Stimulated activated CD8-positive, alpha-beta memory T cell treated with anti-CD3 and anti-CD28 coated beads, Interleukin-15, amount 100 ng/mL, for 48 hours (primary cell): ENCODE measurements at regions not wholly inside any gene's neighbourhood (a gene's known extent, or its start where the extent isn't known, plus 50 kb on each side); places are given as distances from the start of the nearest gene placed in this dataset.

Experiments used
- DNase-seq, 2 donors: peaks; one replicate each; pipeline ENCODE4 v3.0.0-alpha.2; 2020; ENCODE audit warnings: low read depth in 2 of 2

DNA sequence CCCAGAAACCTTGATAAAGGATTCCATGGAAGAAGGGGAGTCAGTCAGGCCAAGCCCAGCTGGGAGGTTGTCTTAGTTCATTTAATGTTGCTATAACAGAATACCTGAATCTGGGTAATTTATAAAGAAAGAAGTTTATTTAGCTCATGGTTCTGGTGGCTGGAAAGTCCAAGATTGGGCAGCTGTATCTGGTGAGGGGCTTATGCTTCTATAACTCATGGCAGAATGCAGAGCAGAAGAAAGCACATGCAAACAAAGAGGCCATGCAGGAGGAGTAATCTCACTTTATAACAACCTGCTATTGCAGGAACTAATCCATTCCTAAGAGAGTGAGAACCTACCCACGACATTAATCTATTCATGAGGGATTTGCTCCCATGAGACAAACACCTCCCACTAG is 54.2 kb upstream of the ANKRD1 start:
- no peak for DNase-seq

DNA sequence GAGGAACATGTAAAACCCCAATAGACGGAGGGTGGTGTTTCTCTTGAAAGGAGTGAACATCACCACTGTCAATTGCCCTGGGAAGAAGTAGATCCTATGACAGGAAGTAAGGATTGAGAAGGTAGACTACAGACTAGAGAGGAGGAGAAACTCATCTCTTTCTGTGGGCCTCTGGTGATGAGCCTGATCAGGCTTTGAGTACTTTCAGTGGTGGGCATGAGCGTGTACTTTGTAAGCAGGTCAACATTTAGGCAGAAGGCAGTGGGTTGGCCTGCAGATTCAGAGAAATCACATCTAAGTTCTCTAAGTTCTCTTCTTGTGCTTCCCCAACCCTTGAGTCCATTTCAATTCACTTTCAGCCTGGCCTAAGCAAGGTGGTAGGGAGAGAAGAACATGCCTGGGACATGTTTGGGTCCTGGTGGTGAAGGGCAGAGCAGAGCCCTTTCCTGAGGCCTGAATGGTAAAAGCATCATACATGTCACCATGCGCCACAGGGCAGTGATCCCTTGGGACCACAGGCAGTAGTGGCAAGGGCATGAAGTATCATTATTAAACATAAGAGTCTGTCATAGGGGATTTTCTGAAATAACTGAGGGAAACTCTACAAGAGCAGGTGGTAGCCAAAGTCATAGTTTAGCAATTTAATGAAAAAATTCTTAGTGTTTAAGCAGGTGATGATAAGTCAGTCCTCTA is 56.4 kb upstream of the ANKRD1 start:
- no peak for DNase-seq

DNA sequence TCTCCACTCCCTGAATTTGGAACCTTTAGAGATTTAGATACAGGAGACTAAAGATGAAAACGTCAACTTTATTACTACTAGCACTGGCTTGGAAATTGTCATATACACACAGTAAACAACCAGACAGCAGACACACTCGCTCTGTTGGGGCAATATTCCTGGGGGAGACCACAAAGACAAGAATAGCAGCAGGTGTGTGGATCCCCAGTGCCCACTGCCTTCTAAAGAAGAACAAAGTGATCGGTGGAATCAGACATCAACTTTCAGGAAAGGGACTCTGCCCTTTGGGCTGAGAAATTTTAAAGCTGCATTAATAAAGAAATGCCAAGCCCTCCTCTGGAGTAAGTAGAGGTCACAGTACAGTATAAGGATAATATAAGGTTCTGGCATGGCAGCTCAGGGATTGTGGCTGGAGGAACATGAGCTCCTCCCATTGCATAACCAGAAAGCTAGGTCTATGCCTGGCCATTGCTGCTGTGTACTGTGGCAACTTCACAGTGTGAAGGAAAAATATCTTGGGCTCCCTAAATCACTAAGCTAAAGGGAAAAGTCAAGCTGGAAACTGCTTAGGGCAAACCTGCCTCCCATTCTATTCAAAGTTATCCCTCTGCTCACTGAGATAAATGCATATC is 57.1 kb upstream of the ANKRD1 start:
- DNase-seq = no peak

DNA sequence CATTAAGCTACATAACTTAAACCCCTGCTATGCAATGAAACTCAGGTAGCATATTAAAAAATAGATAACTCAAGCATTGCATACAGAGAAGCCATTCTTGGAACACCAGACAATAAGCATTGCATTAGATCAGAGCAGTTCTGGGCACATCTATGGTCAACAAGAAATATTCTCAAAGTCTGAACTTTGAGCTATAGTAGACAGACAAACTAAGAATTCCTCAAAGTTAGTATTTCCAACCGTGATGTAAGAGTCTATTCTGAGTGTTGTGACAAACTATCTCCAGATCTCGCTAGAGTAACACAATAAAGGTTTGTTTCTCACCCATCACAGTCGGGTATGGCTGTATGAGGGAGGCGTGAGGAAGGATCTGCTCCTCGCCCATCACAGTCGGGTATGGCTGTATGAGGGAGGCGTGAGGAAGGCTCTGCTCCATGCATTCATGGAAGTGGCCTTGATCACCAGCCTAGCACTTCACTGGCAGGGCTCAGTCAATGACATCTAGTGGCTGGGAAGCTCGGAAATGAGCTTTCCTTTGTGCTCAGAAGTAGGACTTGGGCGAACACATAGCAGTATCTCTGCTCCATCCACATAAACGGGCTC is 61.6 kb upstream of the ANKRD1 start:
- DNase-seq = no peak

DNA sequence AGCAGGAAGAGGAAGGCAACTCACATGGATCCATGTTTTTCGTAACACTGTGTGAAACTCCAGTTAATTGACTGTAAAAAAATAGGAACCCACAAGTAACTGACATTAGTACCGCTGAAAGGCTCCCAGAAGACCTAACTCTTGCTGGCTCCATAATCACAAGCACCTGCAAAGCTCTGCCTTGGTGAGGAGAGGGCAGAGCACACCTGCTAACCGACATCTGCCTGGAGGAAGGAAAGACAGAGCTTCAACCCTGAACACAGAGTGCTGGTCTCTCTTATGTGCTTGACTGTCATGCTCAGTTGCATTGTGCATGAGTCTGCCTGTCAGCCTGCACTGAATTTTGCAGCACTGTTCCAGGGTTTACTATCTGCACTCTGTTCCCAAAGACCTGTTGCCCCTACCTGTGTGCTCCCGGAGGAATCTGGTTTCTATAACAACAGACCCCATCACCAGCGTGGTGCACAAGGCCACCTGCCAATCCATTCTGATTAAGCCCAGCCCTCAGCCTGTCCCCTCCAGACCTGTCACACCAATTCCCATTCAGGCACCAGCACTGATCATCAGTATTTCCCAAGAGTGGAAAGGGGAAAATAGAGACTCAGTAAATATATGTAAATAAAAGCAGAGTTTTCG is 63.1 kb upstream of the ANKRD1 start:
- DNase-seq = no peak

DNA sequence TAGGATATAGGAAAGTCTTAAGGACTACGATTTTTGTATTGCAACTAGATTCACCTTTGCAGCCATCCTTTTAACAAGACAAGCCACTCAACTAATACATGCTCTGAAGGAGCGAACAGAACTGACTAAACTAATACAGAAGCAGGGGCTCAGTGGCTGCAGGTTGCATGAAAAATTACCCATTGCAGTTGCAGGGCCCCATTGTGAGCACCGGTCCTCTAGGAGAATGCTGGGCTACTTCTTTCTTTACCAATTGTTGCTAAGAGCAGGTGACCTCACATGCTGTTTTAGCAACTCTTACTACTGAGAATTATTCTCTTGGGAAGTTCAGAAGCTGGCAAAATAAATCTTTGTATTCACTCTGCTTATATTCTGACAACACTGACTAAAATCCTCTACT is 64.0 kb upstream of the ANKRD1 start:
- DNase-seq = no peak

DNA sequence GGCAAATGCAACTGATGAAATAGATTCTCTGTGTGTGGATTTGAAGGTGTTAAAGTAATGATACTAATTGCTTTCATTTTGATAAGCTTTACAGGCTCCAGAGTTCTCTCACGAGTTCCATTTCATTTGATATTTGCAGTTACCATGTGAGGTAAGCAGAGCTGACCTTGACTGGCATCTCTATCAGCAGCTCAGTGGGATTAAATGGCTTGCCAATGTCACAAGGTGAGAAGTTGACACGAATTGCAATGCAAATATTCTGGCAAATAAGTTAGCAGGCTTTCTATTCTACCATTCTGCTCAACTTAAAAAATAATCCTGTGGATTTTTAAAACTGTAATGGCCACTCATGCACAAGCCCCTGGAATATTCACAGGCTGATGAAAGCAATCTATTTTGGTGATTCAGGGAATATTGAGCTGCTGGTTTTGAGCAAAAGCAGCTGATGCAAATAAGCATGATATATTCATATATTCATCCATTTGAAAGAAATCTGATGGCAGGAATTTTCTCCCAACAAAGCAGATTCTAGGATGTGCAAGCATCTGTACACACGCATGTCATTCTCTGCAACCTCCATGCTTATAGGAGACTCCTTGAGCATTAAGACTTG is 64.5 kb upstream of the ANKRD1 start:
- DNase-seq = no peak

DNA sequence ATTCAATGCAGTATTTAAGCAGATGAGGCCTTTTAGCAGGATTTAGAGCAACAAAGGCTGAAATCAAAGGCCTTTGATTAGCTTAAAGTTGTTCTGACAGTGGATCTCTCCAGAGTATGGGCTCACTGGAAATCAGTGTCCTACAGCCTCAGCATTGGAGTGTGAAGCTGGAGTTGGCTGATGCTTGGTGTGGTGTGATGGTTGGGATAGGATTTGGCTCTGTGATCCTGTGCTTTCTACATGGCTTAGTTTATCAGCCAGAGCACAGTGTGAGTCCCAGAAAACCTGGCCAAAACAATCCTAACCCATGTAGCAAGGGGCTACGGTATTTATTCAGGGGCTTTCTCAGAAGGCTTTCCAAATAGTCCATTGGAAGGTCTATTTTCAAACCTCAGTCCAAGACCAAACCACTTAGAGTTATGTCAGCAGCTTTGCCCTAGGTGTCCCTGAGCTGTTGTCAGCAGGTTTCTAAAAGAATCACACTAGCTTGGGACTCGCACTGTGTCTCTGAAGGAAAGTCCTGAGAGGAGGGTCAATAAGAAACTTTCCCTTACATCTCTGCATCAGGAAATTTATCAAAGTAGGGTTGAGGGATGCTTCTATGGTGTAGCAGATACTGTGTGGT is 65.4 kb upstream of the ANKRD1 start:
- DNase-seq = no peak

DNA sequence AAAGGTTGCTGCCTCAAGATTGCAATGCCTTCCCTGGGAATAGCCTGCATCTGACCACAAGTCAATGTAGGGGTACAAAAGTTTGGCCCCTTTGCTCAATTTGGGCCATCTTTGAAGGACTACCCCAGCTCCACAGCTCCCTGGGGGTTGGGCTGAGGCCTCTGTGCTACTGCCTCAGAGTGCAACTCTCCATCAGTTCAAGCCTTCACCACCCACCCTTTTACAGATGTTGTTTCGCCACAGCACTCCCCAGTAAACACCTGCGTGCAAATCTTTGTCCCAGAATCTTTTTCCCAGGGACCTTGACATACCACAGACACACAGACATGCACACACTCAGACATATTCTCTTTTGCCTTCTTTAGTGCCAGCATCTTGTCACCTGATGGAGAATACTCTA is 66.0 kb upstream of the ANKRD1 start:
- no peak for DNase-seq

DNA sequence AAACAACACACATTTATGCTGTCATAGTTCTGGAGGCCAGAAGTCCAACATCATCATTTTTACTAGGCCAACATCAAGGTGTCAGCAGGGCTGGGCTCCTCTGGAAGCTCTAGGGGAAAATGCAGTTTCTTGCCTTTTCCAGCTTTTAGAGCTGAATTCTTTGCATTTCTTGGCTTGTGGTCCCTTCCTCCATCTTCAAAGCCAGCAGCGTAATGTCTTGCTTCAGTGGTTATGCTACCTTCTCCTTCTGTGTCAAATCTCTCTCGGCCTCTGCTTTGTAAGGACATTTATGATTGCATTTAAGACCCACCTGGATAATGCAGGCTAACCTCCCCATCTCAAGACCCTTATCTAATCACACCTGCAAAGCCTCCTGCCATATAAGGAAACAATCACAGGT is 66.5 kb upstream of the ANKRD1 start:
- DNase-seq = no peak

DNA sequence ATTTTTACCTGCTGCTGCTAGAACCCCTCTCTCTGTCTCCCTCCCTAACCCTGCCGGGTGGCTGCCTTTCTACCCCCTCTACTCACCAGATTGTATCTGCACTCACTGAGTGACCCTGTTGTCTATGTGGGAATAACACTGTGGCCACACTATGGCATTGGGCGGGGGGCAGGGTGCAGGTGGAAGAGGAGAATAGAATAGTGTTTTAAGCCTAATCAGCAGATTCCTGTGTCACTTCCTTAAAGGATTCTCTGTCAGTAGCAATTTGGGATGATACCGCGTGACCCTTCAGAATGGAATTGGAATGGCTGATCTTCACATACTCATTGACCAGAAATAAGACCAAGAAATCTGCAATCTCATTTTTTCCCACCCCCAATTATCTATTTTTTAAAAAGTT is 67.1 kb upstream of the ANKRD1 start:
- DNase-seq = no peak

DNA sequence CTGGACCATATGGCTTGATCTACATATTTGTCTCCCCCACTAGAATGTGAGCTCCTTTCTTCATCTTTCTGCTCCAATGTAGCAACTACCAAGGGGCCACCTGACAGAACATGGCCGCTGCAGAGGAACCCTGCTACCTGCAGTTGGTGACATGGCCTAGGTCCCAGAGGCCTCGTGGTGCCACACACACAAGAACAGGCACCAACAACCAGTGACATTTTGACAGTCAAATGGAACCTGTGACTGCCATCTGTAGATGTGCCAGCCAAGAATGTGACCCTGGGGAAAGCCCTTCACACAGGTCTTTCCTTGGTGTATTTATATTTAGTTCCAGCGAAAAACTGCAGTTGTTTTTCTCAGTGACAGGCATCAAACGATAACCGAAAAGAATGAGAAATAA is 67.9 kb upstream of the ANKRD1 start:
- DNase-seq = no peak

DNA sequence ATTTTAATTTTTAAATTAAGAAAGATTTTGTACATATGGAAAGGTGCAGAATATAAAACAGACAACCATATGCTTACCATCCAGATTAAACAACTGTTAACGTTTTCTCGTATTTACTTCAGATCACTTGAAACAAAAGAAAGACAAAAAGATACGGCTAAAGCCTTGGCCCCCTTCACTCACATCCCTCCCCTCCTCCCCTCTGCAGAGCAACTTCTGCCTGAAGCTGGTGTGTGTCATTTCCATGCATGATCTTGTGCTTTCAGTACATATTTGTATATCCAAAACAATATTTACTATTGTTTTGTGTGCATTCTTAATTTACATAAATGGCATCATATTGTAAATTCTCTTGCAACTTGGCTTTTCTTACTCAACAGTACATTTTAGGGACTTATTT is 68.5 kb upstream of the ANKRD1 start:
- DNase-seq = no peak

DNA sequence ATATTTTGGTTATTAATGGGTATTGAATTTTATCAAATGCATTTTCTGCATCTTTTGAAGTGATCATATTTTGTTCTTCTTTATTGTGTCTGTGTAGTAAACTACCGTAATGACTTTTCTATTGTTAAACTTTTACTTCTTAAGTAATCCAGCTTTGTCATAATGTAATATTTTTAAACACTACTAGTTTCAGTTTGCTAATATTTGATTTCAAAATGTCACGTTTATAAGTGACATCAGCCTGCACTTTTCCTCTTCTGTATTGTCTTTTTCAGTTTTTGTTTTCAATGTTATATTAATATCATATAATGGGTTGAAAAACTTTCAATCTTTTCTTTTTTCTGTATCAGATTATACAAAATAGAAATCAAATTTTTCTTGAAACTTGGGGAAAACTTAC is 71.6 kb upstream of the ANKRD1 start:
- no peak for DNase-seq

DNA sequence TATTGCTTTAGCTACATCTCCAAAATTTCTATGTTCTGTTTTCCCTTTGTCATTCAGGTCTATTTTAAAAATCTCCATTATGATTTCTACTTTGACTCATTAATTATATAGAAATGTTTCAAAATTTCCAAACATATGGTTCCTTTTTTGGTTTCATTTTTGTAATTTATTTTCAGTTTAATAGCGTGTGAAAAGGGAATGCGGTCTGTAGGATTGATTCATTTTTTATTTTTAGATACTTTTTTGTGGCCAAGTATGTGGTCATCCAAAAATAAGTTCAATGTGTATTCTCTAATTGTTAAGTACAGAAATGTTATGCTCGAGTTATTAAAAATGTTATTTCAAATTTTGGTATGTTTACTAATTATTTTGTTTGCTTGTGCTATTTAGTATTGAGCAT is 72.5 kb upstream of the ANKRD1 start:
- no peak for DNase-seq

DNA sequence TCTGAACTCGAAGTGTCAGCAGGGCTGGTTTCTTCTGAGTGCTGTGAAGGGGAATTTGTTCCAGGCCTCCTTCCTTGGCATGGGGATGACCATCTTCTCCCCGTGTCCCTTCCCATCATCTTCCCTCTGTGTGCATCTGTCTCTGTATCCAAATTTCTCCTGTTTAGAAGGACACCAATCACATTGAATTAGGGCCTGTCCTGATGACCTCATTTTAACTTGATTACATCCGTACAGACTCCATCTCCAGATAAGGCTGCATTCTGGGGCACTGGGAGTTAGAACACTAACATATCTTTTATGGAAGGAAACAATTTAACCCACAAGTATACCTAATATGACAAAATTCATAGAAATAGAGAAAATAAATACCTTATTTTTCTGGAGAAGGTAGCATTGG is 76.8 kb upstream of the ANKRD1 start:
- DNase-seq = no peak

DNA sequence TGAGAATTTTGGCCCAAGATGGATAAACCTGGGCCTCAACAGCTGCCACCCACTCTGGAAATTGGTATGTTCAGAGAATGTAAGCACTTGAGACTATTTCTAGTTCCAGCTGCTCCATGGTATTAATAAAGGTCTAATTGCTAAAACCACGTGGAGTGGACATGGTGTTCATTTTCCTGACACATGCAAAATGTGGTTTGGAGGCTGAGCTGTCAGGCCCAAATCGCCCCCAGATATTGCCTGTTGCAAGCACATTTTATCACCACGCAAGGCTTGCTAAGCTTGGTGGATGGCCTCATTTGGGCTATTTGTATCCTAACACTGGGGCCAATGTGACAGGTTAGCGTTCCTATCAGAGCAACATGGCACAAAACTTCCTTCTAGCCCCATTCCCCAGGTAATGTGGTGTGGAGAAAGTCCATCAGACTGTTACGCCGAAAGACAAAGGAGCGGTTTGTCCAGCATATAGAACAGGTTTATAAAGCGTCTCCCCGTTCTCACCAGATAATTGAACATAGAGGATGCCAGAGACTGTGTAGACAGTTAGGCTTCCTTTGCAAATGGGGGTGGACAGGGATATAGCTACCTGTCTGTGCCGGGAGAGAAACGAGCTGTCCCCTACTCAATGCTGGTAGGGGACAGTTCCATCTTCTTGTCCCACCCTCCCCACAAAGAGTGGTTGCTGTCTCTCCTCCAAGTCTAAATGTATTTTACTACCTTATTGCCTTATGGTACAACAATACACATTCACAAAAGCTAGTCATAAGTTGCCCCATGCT is 78.0 kb upstream of the ANKRD1 start:
- DNase-seq = no peak

DNA sequence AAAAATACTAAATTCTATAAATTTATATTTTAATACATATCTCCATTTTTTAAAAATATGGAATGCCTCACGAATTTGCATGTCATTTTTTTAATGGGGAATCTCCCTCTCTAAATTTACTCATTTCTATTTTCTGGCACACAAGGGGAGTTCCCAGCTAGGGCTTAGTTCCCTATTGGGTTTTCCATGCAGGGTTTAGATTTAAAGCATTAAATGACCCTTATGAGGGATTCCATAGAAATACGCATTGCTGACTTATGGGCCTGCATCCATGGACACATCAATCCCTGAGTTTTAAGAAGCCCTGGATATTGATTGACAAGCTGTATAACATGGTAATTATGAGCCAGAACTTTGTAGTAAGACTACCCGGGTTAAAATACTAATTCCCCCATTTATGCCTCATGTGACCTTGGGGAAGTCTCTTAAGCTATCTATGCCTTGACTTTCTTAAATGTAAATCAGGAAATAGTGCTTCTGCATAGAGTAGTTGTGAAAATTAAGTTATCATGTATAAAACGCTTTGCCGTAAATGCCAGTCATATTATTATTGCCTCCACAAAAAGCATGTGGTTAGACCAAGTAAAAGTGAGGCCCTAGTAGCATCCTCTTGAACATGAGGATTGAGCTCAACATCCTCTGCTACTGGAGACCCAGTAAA is 78.8 kb upstream of the ANKRD1 start:
- no peak for DNase-seq

DNA sequence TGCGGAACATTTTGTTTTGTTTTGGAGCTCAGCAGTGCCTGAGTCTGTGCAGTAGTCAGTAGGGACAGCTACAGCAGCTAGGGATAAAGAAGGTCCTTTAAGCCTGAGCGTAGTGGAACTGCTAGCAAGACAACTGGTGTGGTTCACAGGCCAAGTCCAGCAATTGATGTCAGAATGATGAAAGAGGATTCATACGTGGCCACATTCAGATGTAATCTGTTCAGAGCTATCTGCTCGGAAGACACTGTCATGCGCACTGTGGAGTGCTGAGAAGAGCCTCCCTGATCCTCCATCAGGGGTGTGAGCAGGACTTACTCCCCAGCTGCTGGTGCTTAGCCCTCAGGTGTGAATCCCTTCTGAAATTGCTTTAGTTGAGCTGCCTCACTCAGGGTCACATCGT is 79.6 kb upstream of the ANKRD1 start:
- DNase-seq = no peak

DNA sequence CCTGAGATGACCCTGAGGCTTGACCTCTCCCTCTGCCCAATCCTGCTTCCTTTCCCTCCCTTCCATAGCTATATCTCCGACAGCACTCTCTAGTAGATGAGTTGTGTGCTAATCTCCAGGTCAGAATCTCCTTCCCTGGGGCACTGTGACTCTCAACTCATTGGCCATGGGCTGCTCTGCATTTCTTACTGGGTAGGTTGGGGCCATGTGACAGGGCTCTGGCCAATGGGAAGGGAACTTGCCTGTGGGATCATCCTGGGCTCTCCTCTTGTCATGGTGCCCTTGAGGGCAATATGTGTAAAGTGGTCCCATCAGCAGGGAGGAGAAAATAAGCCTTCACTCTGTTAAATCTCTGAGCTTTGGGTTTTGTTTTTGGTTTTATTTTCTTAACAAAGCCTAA is 80.1 kb upstream of the ANKRD1 start:
- no peak for DNase-seq

DNA sequence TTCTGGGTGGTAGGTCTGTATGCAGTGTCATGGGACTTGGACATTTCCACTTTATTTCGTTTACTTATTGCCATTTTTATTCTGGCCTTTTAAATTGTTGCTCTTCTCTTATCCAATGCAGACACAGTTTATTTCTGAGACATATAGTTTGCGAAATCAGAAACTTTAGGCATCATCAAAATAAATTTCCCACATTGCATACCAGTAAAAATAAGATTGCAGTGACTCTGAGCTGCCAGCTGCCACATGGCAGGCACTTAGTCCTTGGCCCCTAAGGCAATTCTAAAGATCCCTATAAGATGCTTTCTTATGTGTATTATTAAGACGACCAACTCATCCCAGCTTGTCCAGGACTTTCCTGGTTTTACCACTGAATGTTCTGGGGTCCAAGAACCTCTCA is 81.8 kb upstream of the ANKRD1 start:
- DNase-seq = no peak
